Ascending aorta (tissue), 2 donors: ENCODE measurements at regions not wholly inside any gene's neighbourhood (a gene's known extent, or its start where the extent isn't known, plus 50 kb on each side); places are given as distances from the start of the nearest gene placed in this dataset.

Experiments used
- DNase-seq, 2 donors: peaks; one replicate each; pipeline ENCODE4 v3.0.0-alpha.2; 2019; ENCODE audit warnings: low spot score in 2 of 2
- H3K27ac ChIP-seq, 2 donors: fragments of 200-600 bp; sonication (generic); one replicate each; pipeline ENCODE4 v1.5.1; 2016 to 2017; ENCODE audit warnings: mild to moderate bottlenecking in 1 of 2
- H3K27me3 ChIP-seq: fragments of 200-600 bp; sonication (generic); one replicate; pipeline ENCODE4 v1.5.1; 2017
- H3K36me3 ChIP-seq, 2 donors: fragments of 200-600 bp; sonication (generic); one replicate each; pipeline ENCODE4 v1.5.1; 2016
- H3K4me1 ChIP-seq, 2 donors: fragments of 200-600 bp; sonication (generic); one replicate each; pipeline ENCODE4 v1.5.1; 2016 to 2017; ENCODE audit warnings: mild to moderate bottlenecking in 1 of 2
- H3K4me3 ChIP-seq, 2 donors: fragments of 200-600 bp; sonication (generic); one replicate each; pipeline ENCODE4 v1.5.1; 2016 to 2017; ENCODE audit warnings: mild to moderate bottlenecking in 1 of 2
- H3K9me3 ChIP-seq, 2 donors: fragments of 200-600 bp; sonication (generic); one replicate each; pipeline ENCODE4 v1.5.1; 2016
- CTCF ChIP-seq, 3 experiments: fragments of 200-600 bp in 2 of 3; fragments of 450-650 bp in 1 of 3; sonication (generic) in 2 of 3; IDR thresholded peaks; one replicate each; pipeline ENCODE4 v1.5.1; 2016 to 2019; ENCODE audit warnings: antibody characterized with exemption in 3 of 3, mild to moderate bottlenecking in 1 of 3, moderate library complexity in 1 of 3
- intact Hi-C: fragments of 100-400 bp; cut with DNase I; formaldehyde crosslinking; loops from one replicate; pipeline ENCODE4 v1.15.1; 2023

- intact Hi-C loops = no loop called here
Observed at GRCh38 chr6:126786262-126786661, 332.2 kb upstream of the RSPO3 start.

GRCh38 chr6:126787635-126788034 lies 330.8 kb upstream of the RSPO3 start:
- intact Hi-C loops = no loop called here
- no peaks in the 10 kb centered on the region for H3K9me3 ChIP-seq
- H3K4me1 ChIP-seq = no peaks in the 10 kb centered on the region
- H3K36me3 ChIP-seq = no peaks in the 10 kb centered on the region
- H3K27ac ChIP-seq = no peak overlapping the region
- DNase-seq = no peak
- no peak overlapping the region for H3K4me3 ChIP-seq
- no peaks in the 10 kb centered on the region for H3K27me3 ChIP-seq
- TF ChIP-seq CTCF (IDR thresholded peaks at IDR 0.05) = no peak

More at GRCh38 chr6:126786262-126786661, 332.2 kb upstream of the RSPO3 start:
- TF ChIP-seq CTCF (IDR thresholded peaks at IDR 0.05) = no peak
- no peak for DNase-seq
- Histone ChIP-seq H3K36me3 (no peaks in the 10 kb centered on the region), H3K27ac (no peak overlapping the region), H3K4me1 (no peaks in the 10 kb centered on the region), H3K9me3 (no peaks in the 10 kb centered on the region), H3K4me3 (no peak overlapping the region), H3K27me3 (no peaks in the 10 kb centered on the region)

GRCh38 chr6:126788861-126789365 lies 329.6 kb upstream of the RSPO3 start:
- no peak for DNase-seq
- no peaks in the 10 kb centered on the region for H3K9me3 ChIP-seq
- intact Hi-C loops = no loop called here
- H3K36me3 ChIP-seq = no peaks in the 10 kb centered on the region
- H3K27ac ChIP-seq = no peak overlapping the region
- no peaks in the 10 kb centered on the region for H3K4me1 ChIP-seq
- no peak overlapping the region for H3K4me3 ChIP-seq
- H3K27me3 ChIP-seq = no peaks in the 10 kb centered on the region
- TF ChIP-seq CTCF (IDR thresholded peaks at IDR 0.05) = no peak

- TF ChIP-seq CTCF (IDR thresholded peaks at IDR 0.05) = no peak
- H3K4me3 ChIP-seq = no peak overlapping the region
- H3K4me1 ChIP-seq = no peaks in the 10 kb centered on the region
- intact Hi-C loops = no loop called here
- H3K27ac ChIP-seq = no peak overlapping the region
- no peaks in the 10 kb centered on the region for H3K9me3 ChIP-seq
- no peaks in the 10 kb centered on the region for H3K36me3 ChIP-seq
- no peaks in the 10 kb centered on the region for H3K27me3 ChIP-seq
- no peak for DNase-seq
Observed at GRCh38 chr6:126792340-126793085, 326.0 kb upstream of the RSPO3 start.

GRCh38 chr6:126795161-126795560 lies 323.3 kb upstream of the RSPO3 start:
- Histone ChIP-seq H3K27ac (no peak overlapping the region), H3K4me1 (no peaks in the 10 kb centered on the region), H3K4me3 (no peak overlapping the region), H3K27me3 (no peaks in the 10 kb centered on the region), H3K9me3 (no peaks in the 10 kb centered on the region), H3K36me3 (no peaks in the 10 kb centered on the region)
- no peak for DNase-seq
- intact Hi-C loops = no loop called here
- TF ChIP-seq CTCF (IDR thresholded peaks at IDR 0.05) = no peak
